HT-29 (cell line): ENCODE measurements at regions not wholly inside any gene's neighbourhood (a gene's known extent, or its start where the extent isn't known, plus 50 kb on each side); places are given as distances from the start of the nearest gene placed in this dataset.

Source experiments
- DNase-seq: peaks from one replicate; pipeline ENCODE4 v3.0.0-alpha.2; 2015; ENCODE audit warnings: low spot score

DNA sequence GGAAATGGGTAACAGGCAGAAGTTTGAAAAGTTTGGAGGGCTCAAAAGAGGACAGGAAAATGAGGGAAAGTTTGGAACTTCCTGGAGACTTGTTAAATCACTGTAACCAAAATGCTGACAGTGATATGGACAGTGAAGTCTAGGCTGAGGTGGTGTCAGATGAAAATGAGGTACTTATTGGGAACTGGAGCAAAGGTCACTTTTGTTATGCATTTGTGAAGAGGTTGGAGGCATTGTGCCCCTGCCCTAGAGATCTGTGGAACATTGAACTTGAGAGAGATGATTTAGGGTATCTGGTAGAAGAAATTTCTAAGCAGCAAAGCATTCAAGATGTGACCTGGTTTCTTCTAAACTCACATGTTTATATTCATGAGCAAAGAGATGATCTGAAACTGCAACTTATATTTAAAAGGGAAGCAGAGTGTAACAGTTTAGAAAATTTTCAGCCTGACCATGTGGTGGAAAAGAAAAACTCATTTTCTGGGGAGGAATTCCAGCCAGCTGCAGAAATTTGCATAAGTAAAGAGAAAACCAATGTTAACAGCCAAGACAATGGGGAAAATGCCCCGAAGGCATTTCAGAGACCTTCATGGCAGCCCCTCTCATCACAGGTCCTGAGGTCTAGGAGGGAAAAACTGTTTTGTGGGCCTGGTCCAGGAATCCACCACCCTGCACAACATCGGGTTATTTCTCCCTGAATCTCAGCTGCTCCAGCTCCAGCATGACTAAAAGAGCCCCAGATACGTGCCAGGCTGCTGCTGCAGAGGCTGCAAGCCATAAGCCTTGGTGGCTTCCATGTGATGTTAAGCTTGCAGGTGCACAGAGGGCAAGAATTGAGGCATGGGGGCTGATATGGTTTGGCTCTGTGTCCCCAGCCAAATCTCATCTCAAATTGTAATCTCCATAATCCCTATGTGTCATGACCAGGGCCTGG, 632.5 kb upstream of the GNPDA2 start:
- no peak for DNase-seq

DNA sequence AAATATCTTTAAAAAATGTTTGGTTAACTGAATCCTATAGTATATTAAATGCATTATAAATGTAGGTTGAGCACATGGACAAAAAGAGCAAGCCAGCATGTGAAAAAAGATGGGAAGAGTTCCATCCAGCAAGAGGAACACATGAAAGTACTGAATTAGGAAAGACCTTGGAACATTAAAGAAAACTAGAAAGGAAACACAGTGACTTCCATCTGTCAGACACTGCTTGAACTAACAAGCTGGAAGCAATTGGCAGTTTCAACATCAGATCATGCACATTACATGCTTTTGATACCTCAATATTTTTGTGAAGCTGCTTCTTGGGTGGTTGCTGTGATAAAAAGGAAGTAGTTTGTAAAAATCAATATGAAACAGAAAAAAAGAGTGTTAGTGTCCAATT, 626.8 kb upstream of the GNPDA2 start:
- no peak for DNase-seq

DNA sequence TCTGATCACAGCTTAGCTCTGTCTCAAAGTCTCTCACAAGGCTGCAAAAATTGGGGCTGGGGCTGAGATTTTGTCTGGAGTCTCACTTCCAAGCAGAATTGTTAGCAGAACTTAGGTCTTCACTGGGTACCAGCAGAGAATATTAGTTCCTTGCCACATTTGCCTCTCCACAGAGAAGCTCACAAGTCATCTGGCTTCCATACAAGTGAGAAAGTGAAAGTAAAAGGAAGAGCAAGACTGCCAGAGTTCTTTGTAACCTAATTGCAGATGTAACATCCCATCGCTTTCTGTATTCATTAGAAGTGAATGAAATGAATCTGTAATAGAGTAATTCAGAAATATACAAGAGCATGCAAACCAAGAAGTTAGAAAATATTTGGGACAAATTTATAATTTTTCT, 624.1 kb upstream of the GNPDA2 start:
- DNase-seq = no peak

DNA sequence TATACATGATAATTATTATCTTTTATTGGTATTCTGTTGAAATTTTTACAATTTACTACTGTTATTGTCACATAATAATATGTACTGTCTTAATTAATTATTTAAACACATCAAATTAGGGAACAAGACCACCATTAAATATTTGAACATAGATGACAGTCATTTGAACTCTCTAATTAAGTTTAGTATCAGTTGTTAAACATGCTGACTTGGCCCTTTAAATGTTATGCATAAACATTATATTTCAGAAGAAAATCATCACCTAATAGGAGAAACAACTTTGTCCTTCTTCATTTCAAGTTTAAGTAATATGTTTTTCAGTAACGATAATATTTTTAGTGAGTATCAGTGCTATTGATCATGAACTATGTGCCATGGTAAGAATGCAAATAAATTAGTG, 623.5 kb upstream of the GNPDA2 start:
- DNase-seq = no peak

DNA sequence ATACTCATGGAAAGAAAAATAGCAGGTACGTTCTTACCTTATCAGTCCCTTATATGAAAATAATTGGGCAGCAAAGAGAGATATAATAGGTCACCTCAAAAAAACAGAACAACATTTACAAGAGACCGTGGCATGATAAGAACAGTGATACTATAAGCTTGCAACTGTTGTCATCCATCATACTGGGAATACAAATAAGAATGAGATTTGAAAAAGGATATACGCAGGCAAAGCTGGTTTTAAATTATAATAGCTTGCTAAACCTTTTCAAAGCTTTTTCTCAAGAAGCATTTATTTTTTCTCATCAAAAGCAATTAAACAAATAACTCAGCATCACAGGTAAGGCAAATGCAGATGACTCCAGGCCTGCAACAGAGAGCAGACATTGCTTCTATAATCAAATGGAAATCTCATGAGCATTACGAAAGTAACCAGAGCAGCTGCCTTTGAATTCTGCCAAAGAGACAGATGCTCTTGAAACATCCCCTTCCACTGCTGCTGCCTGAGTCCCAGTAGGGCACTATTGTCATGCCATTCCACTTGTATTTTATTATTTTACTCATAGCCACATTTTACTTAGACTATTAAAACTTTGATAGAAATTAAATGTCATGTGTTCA, 620.6 kb upstream of the GNPDA2 start:
- no peak for DNase-seq

DNA sequence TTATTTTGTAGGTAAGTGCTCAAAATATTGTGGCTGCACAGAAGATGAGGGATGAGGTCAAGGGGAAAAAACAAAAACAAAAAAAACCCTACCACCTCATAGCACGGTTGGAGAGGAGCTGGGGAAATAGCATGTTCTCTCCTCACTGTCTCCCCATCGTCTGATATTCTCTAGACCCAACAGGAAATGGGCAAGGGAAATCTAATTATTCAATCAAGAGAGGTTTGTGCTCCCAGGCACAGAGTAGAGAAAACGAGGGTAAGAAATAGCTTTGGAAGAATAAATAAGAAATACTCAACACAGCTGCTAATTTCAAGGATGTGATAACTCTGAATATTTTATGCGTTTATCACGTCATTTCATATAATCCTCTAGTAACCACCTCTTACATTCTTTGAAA, 619.2 kb upstream of the GNPDA2 start:
- DNase-seq = no peak

DNA sequence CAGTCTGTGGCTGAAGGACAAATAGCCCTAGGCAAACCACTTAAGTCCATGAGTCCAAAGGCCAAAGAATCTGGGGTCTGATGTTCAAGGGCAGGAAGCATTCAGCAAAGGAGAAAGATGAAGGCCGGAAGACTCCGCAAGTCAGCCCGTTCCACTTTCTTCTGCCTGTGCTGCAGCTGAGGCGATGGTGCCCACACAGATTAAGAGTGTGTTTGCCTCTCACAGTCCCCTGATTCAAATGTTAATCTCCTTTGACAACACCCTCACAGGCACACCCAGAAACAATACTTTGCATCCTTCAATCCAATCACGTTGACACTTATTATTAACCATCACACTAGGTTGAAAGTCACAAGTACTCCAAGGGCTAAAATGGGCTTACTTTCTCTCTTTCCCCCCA, 605.4 kb upstream of the GNPDA2 start:
- DNase-seq = no peak

DNA sequence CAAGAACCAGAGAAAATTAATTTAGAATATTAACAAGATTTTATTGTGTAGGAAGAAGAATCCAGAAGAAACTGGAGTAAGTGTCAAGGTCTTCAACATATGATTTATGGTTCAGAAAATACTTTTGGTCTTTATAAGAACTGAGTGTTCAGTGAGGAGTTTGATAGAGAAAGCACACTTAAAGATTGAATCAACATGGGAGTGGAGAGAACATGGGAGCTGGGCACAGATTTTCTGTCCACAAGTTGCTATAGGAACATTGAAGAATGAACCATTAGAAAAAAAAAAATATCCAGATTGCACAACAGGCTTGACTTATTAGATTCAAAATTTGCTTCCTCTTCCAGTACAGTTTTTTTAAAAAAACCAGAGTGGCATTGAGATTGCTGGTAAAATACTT, 601.2 kb upstream of the GNPDA2 start:
- DNase-seq = no peak

DNA sequence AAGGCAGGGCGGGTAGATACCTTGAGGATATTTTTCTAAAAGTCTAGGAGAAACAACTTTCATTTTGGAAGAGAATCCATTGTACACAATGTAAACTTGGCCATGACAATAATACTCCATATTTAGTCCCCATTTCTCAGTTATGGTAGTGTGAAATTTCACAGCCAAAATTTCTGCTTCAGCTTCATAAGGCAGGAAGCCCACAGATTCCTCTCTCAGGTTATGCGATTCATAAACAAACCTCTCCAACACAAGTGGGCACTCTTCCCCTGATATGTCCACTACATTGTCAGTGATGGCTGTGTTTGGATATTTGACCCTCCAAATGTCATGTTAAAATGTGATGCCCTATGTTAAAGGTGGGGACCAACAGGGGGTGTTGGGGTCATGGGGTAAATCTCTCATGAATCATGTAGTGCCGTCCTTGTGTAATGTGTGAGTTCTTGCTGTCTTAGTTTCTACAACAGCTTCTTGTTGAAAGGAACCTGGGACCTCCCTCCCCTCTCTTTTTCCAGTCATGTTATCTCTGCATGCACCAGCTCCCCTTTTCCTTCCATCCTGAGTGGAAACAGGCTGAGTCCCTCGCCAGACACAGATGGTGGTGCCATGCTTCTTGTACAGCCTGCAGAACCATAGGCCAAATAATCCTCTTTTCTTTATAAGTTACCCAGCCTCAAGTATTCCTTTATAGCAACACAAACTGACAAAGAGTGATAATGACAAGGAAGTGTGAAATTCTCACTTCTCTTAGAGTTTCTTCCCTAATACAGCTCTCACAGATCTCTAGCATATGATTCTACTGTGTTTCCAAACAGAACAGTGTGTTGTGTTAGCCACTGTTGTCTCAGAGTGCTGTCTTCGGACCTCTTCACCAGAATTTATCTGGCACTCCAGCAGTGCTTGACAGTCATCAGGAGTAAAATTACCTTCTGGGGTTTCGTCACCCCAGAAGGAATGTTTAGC, 598.4 kb upstream of the GNPDA2 start:
- no peak for DNase-seq

DNA sequence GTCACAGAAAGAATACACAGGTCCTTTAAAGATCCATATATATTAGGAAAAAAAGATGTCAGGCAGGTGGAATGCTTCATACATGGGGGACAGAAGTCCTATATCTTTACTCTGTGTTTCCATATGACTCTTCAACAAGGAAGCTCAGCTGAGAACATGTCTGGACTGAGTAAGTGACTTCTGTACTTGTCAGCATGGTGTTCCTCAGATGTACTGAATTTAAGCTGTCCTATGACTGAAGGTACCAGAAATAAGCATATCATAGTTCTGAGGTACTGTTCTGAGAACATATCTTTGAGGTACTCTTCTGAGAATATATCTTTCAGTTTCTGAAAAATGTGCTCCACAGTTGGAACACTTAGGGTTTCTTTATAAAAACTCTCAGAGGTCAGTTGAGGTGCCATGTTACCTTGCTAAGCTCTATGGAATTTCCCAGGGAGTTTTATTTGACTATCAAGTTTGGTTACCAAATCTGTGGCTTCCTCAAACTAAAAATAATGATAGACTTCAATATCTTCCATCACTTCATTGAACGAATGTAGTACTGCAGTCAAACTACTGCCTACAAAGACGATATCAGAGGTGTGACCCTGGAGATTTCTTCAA, 597.2 kb upstream of the GNPDA2 start:
- no peak for DNase-seq

DNA sequence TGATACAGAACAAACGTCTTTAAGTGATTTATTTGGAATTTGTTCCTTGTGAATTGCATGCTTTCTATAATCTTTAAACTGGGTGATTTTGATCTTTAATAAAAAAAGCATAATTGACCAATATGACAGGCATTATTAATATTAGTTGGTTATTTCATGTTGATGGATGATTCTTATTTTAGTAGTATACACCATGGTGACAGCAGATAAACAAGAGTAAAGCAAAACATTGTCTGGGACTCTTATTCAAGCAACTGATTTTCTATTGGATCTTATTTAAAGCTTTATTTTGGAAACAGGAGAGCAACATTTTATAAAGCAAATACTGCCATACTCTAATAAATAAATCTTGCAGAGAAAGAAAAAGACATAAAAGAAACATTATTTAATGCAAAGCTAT, 591.4 kb upstream of the GNPDA2 start:
- no peak for DNase-seq

DNA sequence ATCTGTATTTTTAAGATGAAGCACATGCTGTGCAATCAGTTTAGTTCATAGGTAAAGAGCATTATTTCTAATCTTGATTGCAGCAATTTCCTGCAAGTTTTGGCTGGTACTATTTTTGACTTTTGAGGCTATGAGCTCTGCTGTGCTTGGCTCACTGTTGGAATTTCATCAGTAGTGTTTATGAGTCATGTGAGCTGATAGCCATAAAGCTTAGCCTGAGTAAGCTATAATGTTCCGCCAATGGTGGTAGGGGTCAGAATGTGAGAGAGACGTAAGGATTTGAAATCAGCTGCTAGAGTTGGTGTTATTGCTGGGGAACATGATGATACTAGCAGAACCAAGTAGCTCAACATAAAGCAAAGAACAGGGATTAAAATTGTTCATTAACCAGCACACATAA, 590.9 kb upstream of the GNPDA2 start:
- no peak for DNase-seq

DNA sequence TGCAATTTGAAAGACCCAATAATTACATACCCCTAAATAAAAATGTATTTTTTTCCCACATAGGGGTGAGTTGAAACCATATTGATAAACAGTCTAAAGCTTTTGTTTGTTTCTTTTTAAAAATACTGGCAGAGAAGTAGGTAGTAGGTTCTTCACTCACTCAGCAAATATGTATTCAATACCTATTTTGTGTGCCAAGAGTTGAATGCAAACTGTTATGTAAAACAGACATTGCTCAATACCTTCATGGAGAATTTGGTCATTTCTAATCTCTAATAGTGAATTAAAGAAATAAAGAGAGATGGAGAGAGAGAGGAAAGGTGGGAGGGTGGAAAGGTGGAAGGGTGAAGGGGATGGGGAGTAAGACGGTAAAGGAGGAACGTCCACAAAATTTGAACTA, 589.9 kb upstream of the GNPDA2 start:
- DNase-seq = no peak

DNA sequence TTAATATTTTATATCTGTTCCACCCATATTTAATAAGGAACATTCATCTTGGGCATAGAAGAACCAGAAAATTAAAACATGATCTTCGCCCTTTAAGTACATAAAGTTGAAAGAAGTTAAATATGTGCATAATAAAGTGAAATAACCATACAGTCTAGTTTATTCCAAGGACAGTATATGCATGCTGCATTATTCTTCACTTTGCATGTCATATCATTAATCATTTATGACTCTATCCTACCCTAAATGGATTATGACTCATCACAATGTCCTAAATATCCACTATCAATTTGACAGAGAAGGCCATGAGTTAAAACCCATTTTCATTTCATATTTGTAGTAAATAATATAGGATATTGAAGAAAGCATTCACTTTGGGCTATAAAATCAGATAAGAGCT, 576.5 kb upstream of the GNPDA2 start:
- no peak for DNase-seq

DNA sequence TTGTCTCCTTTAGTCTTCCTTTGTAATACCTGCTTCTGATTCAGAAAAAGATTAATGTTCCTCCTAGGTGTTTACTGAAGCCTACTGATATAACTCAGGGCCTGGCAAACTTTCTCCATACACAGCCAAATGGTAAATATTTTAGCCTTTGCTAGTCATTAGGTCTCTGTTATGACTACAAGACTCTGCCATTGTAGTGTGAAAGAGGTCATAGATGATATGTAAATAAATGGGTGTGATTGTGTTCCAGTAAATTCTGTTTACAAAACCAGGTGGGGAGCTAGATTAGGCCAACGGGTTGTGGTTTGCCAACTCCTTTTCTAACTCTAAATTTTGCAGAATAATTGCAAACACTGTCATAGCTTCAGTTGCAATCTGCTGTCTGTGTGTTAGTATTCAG, 568.1 kb upstream of the GNPDA2 start:
- no peak for DNase-seq

DNA sequence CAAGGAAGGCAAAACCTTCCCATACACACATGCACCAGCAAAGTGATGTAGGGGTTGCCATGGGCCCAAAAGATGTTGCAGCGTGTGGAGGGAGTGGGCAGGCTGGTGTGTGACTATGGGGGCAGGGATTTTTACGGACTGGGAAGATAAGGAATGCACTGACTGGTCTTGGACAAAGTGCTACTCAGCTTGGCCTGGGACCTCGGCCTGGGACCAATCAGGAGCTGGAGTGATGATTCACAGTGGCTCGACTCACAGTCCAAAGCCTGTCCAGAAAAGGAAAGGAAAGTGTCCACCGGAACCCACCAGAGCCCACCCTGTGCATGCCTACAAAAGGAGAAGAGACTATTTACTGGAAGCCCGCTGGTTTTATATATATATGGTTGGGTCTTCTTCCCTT, 567.0 kb upstream of the GNPDA2 start:
- no peak for DNase-seq

DNA sequence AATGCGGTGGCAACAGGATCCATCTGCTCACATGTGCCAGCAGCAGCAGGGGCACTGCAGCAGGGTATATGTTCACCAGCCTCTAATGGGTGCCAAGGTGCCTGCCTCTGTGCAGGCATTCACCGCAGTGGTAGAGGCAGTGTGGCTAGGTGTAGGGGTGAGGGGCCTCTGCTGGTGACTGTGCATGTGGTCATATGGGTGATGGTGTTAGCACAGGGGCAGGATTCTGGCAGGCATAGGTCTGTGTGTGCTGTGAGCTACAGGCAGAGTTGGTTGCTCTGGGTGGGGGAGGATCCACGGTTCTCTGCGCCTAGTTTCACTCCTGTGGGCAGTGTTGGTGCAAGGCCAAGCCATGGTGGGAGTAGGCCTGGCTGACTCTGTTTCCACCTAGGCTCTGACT, 566.5 kb upstream of the GNPDA2 start:
- DNase-seq = no peak

DNA sequence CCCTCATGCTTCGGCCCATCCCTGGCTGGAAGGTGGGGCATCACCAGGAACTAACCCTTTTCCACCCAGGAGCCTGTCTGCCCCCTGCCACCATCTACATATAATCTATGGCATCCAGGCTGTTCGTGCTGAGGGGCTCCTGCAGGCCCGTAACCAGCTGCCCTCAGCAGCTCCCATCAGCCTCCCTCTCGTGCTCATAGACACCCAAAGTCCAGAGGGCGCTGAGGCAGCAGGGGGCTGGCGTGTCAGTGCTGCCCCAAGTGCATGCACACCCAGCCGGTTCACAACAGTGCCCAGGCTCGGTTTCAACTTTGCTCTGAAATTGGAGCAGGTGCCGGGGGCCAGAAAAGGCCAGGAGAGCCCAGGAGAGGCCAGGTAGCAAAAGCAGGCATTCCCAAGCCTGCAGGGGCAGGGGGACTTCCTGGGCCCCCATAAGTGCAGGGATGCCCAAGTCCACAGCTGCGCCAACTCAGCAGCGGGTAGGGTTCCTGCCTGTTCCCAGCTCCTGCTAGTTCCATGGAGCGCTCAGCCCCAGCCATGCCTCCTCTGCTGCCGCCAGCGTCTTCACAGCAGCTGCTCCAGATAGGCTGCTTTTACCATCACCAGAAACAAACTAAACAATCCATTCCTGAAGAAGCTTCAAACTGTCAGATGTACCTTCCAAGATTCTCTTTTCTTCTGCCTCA, 558.2 kb upstream of the GNPDA2 start:
- no peak for DNase-seq

DNA sequence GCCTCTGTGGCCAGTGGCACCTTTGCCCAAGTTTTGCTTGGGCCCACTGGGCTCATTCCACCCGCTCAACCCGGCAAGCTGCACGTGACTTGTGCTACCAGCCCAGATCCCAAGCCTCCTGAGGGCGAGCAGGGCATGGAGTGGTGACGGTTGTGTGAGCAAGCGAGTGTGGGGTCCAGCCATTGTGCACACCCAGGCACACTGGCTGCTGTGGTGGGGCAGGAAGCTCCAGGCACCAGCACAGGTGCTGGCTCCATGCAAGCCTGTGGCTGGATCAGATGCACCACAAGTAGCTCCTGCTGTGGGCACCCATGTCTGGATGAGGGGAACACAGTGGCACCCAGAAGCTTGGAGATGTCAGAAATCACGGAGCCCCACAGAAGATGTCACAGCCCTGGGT, 557.0 kb upstream of the GNPDA2 start:
- DNase-seq = no peak

DNA sequence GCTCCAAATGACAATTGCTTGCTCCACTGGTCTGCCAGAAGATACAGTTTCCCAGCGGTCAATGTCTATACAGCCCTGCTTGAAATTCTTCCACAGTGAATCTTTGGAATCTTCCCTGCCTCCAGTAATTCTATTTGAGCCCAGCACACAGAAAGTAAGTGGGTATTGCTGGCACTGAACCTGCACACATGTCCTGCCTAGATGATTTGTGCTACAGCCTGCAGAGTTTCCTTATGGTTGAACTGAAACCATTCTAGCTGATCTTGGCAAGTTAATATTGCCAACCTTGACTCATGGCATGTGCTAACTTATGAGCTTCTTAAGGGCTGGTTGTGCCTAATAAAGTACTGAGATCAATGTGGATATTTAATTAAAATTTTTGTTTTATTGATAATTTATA, 553.8 kb upstream of the GNPDA2 start:
- no peak for DNase-seq

DNA sequence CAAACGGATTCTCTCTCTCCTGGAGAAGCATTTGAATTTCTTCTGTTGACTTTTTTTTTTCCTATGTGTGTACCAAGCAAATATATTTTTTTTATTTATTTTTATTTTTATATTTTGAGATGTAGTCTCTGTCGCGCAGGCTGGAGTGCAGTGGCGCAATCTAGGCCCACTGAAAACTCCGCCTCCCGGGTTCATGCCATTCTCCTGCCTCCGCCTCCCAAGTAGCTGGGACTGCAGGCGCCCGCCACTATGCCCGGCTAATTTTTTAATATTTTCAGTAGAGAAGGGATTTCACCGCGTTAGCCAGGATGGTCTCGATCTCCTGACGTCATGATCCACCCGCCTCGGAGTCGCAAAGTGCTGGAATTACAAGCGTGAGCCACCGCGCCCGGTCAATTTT, 549.5 kb upstream of the GNPDA2 start:
- no peak for DNase-seq
